Fibroblast of pulmonary artery (primary cell): ENCODE measurements at regions not wholly inside any gene's neighbourhood (a gene's known extent, or its start where the extent isn't known, plus 50 kb on each side); places are given as distances from the start of the nearest gene placed in this dataset.

Experiments used
- DNase-seq: peaks from one replicate; pipeline ENCODE4 v3.0.0-alpha.2; 2010; ENCODE audit warnings: low read depth
- H3K4me3 ChIP-seq: replicated peaks from 2 replicates; pipeline ENCODE4 v1.5.1; 2011; ENCODE audit warnings: low read depth, mild to moderate bottlenecking, control low read depth, low read length, moderate library complexity
- CTCF ChIP-seq: IDR thresholded peaks from 2 replicates; pipeline ENCODE4 v1.5.1; 2011; ENCODE audit warnings: mild to moderate bottlenecking, control low read depth, low read length, inconsistent platforms; ENCODE audit errors: missing control alignments

GRCh38 chr9:91062281-91062680 lies 260.7 kb downstream of the SYK start:
- DNase-seq = no peak
- no peak for TF ChIP-seq CTCF
- H3K4me3 ChIP-seq = no peak overlapping the region

GRCh38 chr9:91063471-91063870 lies 261.9 kb downstream of the SYK start:
- no peak overlapping the region for H3K4me3 ChIP-seq
- no peak for TF ChIP-seq CTCF
- DNase-seq = no peak

- TF ChIP-seq CTCF = no peak
- no peak overlapping the region for H3K4me3 ChIP-seq
- DNase-seq = no peak
These were observed 263.8 kb downstream of the SYK start for GRCh38 chr9:91065231-91066041.

- no peak for DNase-seq
- no peak overlapping the region for H3K4me3 ChIP-seq
- TF ChIP-seq CTCF = no peak
These were observed 264.4 kb downstream of the SYK start for GRCh38 chr9:91066042-91066415.

- no peak overlapping the region for H3K4me3 ChIP-seq
- no peak for DNase-seq
- no peak for TF ChIP-seq CTCF
These were observed 265.2 kb downstream of the SYK start for GRCh38 chr9:91066856-91067255.

GRCh38 chr9:91067306-91067860 lies 265.8 kb downstream of the SYK start:
- no peak overlapping the region for H3K4me3 ChIP-seq
- no peak for TF ChIP-seq CTCF
- no peak for DNase-seq
